AG04450 (cell line): ENCODE measurements at regions not wholly inside any gene's neighbourhood (a gene's known extent, or its start where the extent isn't known, plus 50 kb on each side); places are given as distances from the start of the nearest gene placed in this dataset.

Experiments used
- CTCF ChIA-PET: fragments of 300-600, 350-600 bp; formaldehyde crosslinking; extraction: SDS; loops from one replicate; lab custom pipeline; 2022; ENCODE audit warnings: antibody characterized with exemption, inconsistent platforms; lab: Charles Lee
- POLR2A ChIA-PET: fragments of 350-600 bp; formaldehyde crosslinking; extraction: SDS; loops from one replicate; lab custom pipeline; 2021; ENCODE audit warnings: antibody characterized with exemption, inconsistent platforms; lab: Yijun Ruan, JAX
- DNase-seq: peaks from one replicate; pipeline ENCODE4 v3.0.0-alpha.2; 2011; ENCODE audit warnings: low read depth, low spot score
- H3K27ac ChIP-seq: one replicate; pipeline ENCODE4 v1.5.1; 2012; ENCODE audit warnings: low read depth, low read length, control low read depth
- H3K27me3 ChIP-seq: one replicate; pipeline ENCODE4 v1.6.0; 2012; ENCODE audit warnings: low read length; ENCODE audit not compliant: control insufficient read depth, insufficient read depth
- H3K4me3 ChIP-seq: 2 replicates; pipeline ENCODE4 v1.5.1; 2011; ENCODE audit warnings: mild to moderate bottlenecking, low read depth, low read length, control low read depth
- H3K9me3 ChIP-seq: 2 replicates; pipeline ENCODE4 v1.5.1; 2012; ENCODE audit warnings: low read length; ENCODE audit not compliant: control insufficient read depth, insufficient read depth
- TF ChIP-seq, protein P1 (sequence below): IDR thresholded peaks from 2 replicates; pipeline ENCODE4 v1.5.1; 2011; ENCODE audit warnings: low read depth, low read length, control low read depth, inconsistent platforms

DNA sequence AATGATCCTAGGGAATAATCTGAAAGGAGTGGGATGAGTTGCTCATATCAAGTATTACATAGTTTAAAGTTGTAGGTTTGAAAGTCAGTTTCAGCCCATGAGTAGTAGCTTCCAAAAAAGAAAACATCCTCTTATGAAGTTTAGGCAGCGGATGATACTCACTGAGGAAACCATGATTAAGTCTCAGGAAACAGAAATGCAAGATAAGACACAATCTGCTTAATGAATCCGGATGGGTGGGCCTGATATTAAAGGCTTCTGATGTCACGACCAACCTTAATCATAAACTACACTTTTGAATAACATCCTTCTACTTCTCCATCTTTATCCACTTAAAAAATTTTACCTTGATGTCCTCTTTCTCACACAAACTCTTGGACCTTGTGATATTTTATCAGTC is 61.8 kb downstream of the S1PR1 start:
- H3K27ac ChIP-seq, result no peak overlapping the region
- ChIA-PET POLR2A (interaction anchor here (1.2 kb wide), 1 partner anchor 39 kb away, joined by 6 read pairs; no protein-coding TSS in a partner anchor), CTCF (interaction anchor here (4.9 kb wide), 1 partner anchor 11 kb away, joined by 37 read pairs; no protein-coding TSS in a partner anchor)
- TF ChIP-seq, protein P1, sequence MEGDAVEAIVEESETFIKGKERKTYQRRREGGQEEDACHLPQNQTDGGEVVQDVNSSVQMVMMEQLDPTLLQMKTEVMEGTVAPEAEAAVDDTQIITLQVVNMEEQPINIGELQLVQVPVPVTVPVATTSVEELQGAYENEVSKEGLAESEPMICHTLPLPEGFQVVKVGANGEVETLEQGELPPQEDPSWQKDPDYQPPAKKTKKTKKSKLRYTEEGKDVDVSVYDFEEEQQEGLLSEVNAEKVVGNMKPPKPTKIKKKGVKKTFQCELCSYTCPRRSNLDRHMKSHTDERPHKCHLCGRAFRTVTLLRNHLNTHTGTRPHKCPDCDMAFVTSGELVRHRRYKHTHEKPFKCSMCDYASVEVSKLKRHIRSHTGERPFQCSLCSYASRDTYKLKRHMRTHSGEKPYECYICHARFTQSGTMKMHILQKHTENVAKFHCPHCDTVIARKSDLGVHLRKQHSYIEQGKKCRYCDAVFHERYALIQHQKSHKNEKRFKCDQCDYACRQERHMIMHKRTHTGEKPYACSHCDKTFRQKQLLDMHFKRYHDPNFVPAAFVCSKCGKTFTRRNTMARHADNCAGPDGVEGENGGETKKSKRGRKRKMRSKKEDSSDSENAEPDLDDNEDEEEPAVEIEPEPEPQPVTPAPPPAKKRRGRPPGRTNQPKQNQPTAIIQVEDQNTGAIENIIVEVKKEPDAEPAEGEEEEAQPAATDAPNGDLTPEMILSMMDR, result no peak
- H3K4me3 ChIP-seq, result no peak overlapping the region
- no peaks in the 10 kb centered on the region for H3K27me3 ChIP-seq
- no peaks in the 10 kb centered on the region for H3K9me3 ChIP-seq
- DNase-seq, result no peak

DNA sequence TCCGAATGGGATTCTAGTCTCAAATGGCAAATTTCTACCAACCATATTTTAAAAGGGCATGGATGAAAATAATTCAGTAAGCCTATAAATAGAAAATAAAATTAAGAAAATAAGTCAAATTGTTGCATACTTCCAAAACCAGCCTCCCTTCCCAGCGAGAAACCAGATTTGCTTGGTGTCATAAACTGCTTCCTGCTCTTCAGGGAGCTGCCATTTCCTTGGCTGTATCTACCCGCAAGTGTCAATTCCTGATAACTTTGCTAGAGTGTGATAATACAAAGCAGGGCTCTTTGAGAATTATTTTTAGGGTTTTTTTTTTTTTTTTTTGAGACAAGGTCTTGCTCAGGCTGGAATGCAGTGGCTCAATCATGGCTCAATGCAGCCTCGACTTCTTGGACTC is 62.3 kb downstream of the S1PR1 start:
- CTCF ChIA-PET, result interaction anchor here (1.2 to 4.9 kb wide), 3 partner anchors 10 to 378 kb away, joined by 3 to 37 read pairs (median 13); no protein-coding TSS in a partner anchor
- Histone ChIP-seq H3K9me3 (no peaks in the 10 kb centered on the region), H3K4me3 (no peak overlapping the region), H3K27me3 (no peaks in the 10 kb centered on the region), H3K27ac (no peak overlapping the region)
- TF ChIP-seq, protein P1, result no peak
- no peak for DNase-seq
- POLR2A ChIA-PET, result interaction anchor here (1.2 kb wide), 1 partner anchor 39 kb away, joined by 6 read pairs; no protein-coding TSS in a partner anchor

DNA sequence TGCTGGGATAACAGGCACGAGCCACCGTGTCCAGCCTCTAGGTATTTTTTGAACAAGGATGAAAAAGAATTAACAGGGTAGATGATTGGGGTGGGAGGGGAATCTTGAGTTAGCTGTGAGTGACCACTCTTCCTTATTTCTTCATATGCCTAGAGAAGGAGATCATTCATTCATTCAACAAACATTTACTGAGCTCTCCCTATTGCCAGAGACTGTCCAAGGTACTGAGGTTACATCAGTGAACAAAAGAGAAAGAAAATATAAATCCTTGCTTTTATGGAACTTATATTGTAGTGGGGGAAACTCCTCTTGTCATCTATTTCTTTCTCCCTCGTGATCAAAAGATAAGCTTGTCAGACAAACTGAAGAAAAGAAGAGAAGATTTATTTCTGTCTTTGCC is 62.9 kb downstream of the S1PR1 start:
- Histone ChIP-seq H3K27me3 (no peaks in the 10 kb centered on the region), H3K4me3 (no peak overlapping the region), H3K9me3 (no peaks in the 10 kb centered on the region), H3K27ac (no peak overlapping the region)
- TF ChIP-seq, protein P1, result no peak
- CTCF ChIA-PET, result interaction anchor here (1.2 to 4.9 kb wide), 4 partner anchors 10 to 379 kb away, joined by 3 to 37 read pairs (median 12); no protein-coding TSS in a partner anchor
- POLR2A ChIA-PET, result interaction anchor here (1.2 kb wide), 1 partner anchor 40 kb away, joined by 6 read pairs; no protein-coding TSS in a partner anchor
- DNase-seq, result no peak

GRCh38 chr1:101300916-101301315 is 64.1 kb downstream of the S1PR1 start:
- CTCF ChIA-PET, result interaction anchor here (1.8 to 4.9 kb wide), 3 partner anchors 9 to 57 kb away, joined by 12 to 37 read pairs (median 13); no protein-coding TSS in a partner anchor
- no peaks in the 10 kb centered on the region for H3K9me3 ChIP-seq
- no peaks in the 10 kb centered on the region for H3K27me3 ChIP-seq
- no peak for DNase-seq
- no peak overlapping the region for H3K27ac ChIP-seq
- no peak overlapping the region for H3K4me3 ChIP-seq
- TF ChIP-seq, protein P1, result no peak
- POLR2A ChIA-PET, result no interaction called here

- Histone ChIP-seq H3K4me3 (no peak overlapping the region), H3K9me3 (no peaks in the 10 kb centered on the region), H3K27ac (no peak overlapping the region), H3K27me3 (peaks cover under 1% of the 10 kb centered on the region)
- POLR2A ChIA-PET, result no interaction called here
- TF ChIP-seq, protein P1, result no peak
- DNase-seq, result no peak
- CTCF ChIA-PET, result interaction anchor here (1.1 to 4.9 kb wide), 4 partner anchors 8 to 381 kb away, joined by 3 to 37 read pairs (median 12); no protein-coding TSS in a partner anchor
These were observed 64.7 kb downstream of the S1PR1 start for GRCh38 chr1:101301446-101302057.
